ENCODE measurements at regions not wholly inside any gene's neighbourhood (a gene's known extent, or its start where the extent isn't known, plus 50 kb on each side); places are given as distances from the start of the nearest gene placed in this dataset.

DNA sequence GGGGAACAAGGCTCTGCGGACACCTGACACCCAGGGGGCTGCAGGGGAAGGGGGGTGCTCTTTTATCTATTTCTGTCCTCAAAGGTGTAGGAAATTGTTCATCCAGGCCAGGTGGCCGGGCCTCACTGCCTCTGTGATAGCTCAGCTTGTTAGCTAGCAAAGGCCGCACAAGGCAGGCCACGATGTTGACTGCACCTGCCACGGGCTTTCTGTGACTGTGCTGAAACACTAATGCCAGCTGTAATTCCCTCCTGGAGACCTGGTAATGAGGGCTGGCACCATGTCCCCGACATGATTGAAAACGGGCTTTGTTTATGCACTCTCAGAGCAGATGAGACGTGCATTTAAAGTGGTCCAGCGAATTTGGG lies 61.4 kb upstream of the APCDD1L start:
- TF ChIP-seq, protein P1, sequence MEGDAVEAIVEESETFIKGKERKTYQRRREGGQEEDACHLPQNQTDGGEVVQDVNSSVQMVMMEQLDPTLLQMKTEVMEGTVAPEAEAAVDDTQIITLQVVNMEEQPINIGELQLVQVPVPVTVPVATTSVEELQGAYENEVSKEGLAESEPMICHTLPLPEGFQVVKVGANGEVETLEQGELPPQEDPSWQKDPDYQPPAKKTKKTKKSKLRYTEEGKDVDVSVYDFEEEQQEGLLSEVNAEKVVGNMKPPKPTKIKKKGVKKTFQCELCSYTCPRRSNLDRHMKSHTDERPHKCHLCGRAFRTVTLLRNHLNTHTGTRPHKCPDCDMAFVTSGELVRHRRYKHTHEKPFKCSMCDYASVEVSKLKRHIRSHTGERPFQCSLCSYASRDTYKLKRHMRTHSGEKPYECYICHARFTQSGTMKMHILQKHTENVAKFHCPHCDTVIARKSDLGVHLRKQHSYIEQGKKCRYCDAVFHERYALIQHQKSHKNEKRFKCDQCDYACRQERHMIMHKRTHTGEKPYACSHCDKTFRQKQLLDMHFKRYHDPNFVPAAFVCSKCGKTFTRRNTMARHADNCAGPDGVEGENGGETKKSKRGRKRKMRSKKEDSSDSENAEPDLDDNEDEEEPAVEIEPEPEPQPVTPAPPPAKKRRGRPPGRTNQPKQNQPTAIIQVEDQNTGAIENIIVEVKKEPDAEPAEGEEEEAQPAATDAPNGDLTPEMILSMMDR (IDR thresholded peaks at IDR 0.05; ENCODE audit: low read length) = no peak
- TF ChIP-seq EZH2phosphoT487 (IDR thresholded peaks at IDR 0.05; ENCODE audit: low read length) (no peak), EZH2 (optimal IDR thresholded peaks at IDR 0.05; ENCODE audit: low read depth, low read length) (no peak)

Measured in MM.1S (cell line).